ENCODE measurements at regions not wholly inside any gene's neighbourhood (a gene's known extent, or its start where the extent isn't known, plus 50 kb on each side); places are given as distances from the start of the nearest gene placed in this dataset.

DNA sequence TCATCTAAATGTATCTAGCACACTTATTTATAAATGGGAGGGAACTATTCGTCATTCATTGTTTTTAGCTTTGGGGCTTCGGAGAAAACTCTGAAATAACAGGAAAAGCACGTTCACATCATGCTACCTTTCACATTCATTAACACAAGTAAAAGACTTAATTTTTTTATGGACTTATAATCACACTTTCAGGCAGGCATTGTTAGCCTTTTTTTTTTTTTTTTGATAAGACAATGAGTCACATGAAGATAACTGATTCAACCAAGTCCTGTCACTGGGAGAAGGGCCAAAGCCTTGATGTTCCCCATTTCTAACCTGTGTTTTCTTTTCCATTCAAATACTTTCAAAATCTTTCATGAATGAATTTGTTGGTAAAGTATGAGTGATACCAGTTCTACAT, 631.3 kb upstream of the CA10 start:
- Histone ChIP-seq H2AFZ (ENCODE audit: low read depth) (no peak overlapping the region), H3K4me2 (no peak overlapping the region), H3K79me2 (ENCODE audit: insufficient read depth) (no peaks in the 10 kb centered on the region), H3K27me3 (ENCODE audit: insufficient read depth) (no peaks in the 10 kb centered on the region), H3K36me3 (replicated peaks in 1 of 2; ENCODE audit: control insufficient read depth in 1 of 2, insufficient read depth in 2 of 2, low read length in 1 of 2) (no peaks in the 10 kb centered on the region), H3K9ac (no peak overlapping the region), H4K20me1 (ENCODE audit: insufficient read depth) (no peaks in the 10 kb centered on the region), H3K27ac (ENCODE audit: low read depth in 2 of 2, low read length in 1 of 2) (no peak overlapping the region), H3K9me3 (no peaks in the 10 kb centered on the region; the same call in 1 of the 2 replicates), H3K4me1 (ENCODE audit: control insufficient read depth in 1 of 2, insufficient read depth in 2 of 2, low read depth in 1 of 2, low read length in 1 of 2) (no peaks in the 10 kb centered on the region), H3K9me2 (peaks cover 5% of the 10 kb centered on the region; the same call in 1 of the 2 replicates), H3F3A (replicated peaks; ENCODE audit: insufficient read depth) (no peaks in the 10 kb centered on the region), H3K4me3 (ENCODE audit: low read depth in 2 of 2, low read length in 1 of 2) (no peak overlapping the region)
- TF ChIP-seq, protein P1, sequence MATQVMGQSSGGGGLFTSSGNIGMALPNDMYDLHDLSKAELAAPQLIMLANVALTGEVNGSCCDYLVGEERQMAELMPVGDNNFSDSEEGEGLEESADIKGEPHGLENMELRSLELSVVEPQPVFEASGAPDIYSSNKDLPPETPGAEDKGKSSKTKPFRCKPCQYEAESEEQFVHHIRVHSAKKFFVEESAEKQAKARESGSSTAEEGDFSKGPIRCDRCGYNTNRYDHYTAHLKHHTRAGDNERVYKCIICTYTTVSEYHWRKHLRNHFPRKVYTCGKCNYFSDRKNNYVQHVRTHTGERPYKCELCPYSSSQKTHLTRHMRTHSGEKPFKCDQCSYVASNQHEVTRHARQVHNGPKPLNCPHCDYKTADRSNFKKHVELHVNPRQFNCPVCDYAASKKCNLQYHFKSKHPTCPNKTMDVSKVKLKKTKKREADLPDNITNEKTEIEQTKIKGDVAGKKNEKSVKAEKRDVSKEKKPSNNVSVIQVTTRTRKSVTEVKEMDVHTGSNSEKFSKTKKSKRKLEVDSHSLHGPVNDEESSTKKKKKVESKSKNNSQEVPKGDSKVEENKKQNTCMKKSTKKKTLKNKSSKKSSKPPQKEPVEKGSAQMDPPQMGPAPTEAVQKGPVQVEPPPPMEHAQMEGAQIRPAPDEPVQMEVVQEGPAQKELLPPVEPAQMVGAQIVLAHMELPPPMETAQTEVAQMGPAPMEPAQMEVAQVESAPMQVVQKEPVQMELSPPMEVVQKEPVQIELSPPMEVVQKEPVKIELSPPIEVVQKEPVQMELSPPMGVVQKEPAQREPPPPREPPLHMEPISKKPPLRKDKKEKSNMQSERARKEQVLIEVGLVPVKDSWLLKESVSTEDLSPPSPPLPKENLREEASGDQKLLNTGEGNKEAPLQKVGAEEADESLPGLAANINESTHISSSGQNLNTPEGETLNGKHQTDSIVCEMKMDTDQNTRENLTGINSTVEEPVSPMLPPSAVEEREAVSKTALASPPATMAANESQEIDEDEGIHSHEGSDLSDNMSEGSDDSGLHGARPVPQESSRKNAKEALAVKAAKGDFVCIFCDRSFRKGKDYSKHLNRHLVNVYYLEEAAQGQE (IDR thresholded peaks at IDR 0.05; ENCODE audit: low read depth, low read length): no peak
- TF ChIP-seq FOXJ3 (CRISPR knock-in tag; IDR thresholded peaks at IDR 0.05): no peak
- TF ChIP-seq, protein P2, sequence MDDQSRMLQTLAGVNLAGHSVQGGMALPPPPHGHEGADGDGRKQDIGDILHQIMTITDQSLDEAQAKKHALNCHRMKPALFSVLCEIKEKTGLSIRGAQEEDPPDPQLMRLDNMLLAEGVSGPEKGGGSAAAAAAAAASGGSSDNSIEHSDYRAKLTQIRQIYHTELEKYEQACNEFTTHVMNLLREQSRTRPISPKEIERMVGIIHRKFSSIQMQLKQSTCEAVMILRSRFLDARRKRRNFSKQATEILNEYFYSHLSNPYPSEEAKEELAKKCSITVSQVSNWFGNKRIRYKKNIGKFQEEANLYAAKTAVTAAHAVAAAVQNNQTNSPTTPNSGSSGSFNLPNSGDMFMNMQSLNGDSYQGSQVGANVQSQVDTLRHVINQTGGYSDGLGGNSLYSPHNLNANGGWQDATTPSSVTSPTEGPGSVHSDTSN (IDR thresholded peaks at IDR 0.05): no peak
- TF ChIP-seq GABPA (IDR thresholded peaks at IDR 0.05; ENCODE audit: low read depth): no peak
- TF ChIP-seq, protein P3, sequence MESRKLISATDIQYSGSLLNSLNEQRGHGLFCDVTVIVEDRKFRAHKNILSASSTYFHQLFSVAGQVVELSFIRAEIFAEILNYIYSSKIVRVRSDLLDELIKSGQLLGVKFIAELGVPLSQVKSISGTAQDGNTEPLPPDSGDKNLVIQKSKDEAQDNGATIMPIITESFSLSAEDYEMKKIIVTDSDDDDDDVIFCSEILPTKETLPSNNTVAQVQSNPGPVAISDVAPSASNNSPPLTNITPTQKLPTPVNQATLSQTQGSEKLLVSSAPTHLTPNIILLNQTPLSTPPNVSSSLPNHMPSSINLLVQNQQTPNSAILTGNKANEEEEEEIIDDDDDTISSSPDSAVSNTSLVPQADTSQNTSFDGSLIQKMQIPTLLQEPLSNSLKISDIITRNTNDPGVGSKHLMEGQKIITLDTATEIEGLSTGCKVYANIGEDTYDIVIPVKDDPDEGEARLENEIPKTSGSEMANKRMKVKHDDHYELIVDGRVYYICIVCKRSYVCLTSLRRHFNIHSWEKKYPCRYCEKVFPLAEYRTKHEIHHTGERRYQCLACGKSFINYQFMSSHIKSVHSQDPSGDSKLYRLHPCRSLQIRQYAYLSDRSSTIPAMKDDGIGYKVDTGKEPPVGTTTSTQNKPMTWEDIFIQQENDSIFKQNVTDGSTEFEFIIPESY (IDR thresholded peaks at IDR 0.05; ENCODE audit: borderline replicate concordance, low read depth): no peak
- TF ChIP-seq, protein P4, sequence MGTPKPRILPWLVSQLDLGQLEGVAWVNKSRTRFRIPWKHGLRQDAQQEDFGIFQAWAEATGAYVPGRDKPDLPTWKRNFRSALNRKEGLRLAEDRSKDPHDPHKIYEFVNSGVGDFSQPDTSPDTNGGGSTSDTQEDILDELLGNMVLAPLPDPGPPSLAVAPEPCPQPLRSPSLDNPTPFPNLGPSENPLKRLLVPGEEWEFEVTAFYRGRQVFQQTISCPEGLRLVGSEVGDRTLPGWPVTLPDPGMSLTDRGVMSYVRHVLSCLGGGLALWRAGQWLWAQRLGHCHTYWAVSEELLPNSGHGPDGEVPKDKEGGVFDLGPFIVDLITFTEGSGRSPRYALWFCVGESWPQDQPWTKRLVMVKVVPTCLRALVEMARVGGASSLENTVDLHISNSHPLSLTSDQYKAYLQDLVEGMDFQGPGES (IDR thresholded peaks at IDR 0.05; ENCODE audit: low read depth, low read length): no peak
- TF ChIP-seq ELF1 (IDR thresholded peaks at IDR 0.05): no peak
- no peak for TF ChIP-seq MXI1 (IDR thresholded peaks at IDR 0.05; ENCODE audit: low read depth, low read length)
- TF ChIP-seq, protein P5, sequence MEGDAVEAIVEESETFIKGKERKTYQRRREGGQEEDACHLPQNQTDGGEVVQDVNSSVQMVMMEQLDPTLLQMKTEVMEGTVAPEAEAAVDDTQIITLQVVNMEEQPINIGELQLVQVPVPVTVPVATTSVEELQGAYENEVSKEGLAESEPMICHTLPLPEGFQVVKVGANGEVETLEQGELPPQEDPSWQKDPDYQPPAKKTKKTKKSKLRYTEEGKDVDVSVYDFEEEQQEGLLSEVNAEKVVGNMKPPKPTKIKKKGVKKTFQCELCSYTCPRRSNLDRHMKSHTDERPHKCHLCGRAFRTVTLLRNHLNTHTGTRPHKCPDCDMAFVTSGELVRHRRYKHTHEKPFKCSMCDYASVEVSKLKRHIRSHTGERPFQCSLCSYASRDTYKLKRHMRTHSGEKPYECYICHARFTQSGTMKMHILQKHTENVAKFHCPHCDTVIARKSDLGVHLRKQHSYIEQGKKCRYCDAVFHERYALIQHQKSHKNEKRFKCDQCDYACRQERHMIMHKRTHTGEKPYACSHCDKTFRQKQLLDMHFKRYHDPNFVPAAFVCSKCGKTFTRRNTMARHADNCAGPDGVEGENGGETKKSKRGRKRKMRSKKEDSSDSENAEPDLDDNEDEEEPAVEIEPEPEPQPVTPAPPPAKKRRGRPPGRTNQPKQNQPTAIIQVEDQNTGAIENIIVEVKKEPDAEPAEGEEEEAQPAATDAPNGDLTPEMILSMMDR (IDR thresholded peaks at IDR 0.05): no peak
- no peak for TF ChIP-seq FOXM1 (IDR thresholded peaks at IDR 0.05; ENCODE audit: low read depth)
- POLR2A ChIA-PET: no interaction called here
- CTCF ChIA-PET: interaction anchor here (0.8 kb wide), 1 partner anchor 64 kb away, joined by 3 read pairs; no protein-coding TSS in a partner anchor
- 19% methylated on average over 3 of the region's 3 CpGs for WGBS (ENCODE audit: low lambda C conversion rate)
- no peak for DNase-seq
